SK-N-SH treated with all-trans-retinoic acid at 6 μM for 48 hours (cell line): ENCODE measurements at regions not wholly inside any gene's neighbourhood (a gene's known extent, or its start where the extent isn't known, plus 50 kb on each side); places are given as distances from the start of the nearest gene placed in this dataset.

Source experiments
- ARNTL ChIP-seq: fragments of 450-650 bp; formaldehyde crosslinking; IDR thresholded peaks from 2 replicates; pipeline ENCODE4 v1.5.0; 2020; ENCODE audit warnings: low read depth, mild to moderate bottlenecking, moderate library complexity, borderline replicate concordance
- CREB5 ChIP-seq: fragments of 250-450 bp; sonication (Bioruptor Pico); IDR thresholded peaks from 2 replicates; pipeline ENCODE4 v1.5.1; 2020; ENCODE audit warnings: low read depth, mild to moderate bottlenecking, moderate library complexity
- PATZ1 ChIP-seq: fragments of 250-450 bp; sonication (Bioruptor Pico); IDR thresholded peaks from 2 replicates; pipeline ENCODE4 v1.8.0; 2020; ENCODE audit warnings: mild to moderate bottlenecking, moderate library complexity, borderline replicate concordance
- PPARA ChIP-seq: fragments of 250-450 bp; sonication (Bioruptor Pico); IDR thresholded peaks from 2 replicates; pipeline ENCODE4 v1.5.0; 2020; ENCODE audit warnings: mild to moderate bottlenecking, borderline replicate concordance
- RARB ChIP-seq: fragments of 250-450 bp; sonication (Bioruptor Pico); IDR thresholded peaks from 2 replicates; pipeline ENCODE4 v1.8.0; 2021; ENCODE audit warnings: mild to moderate bottlenecking, moderate library complexity
- TCF4 ChIP-seq: fragments of 250-450 bp; sonication (Bioruptor Pico); IDR thresholded peaks from 2 replicates; pipeline ENCODE4 v1.8.0; 2021; ENCODE audit warnings: mild to moderate bottlenecking, moderate library complexity, borderline replicate concordance
- ZFP30 ChIP-seq: fragments of 450-650 bp; formaldehyde crosslinking; IDR thresholded peaks from 2 replicates; pipeline ENCODE4 v1.5.0; 2022; ENCODE audit warnings: mild to moderate bottlenecking, moderate library complexity

- TF ChIP-seq PPARA (CRISPR knock-in tag) (no peak), ARNTL (CRISPR knock-in tag) (no peak), PATZ1 (CRISPR knock-in tag) (no peak), TCF4 (CRISPR knock-in tag) (no peak), CREB5 (CRISPR knock-in tag) (no peak), ZFP30 (CRISPR knock-in tag) (no peak), RARB (no peak)
Measured at GRCh38 chr7:67771846-67772605, 775.4 kb downstream of the TYW1 start.
